ENCODE measurements at regions not wholly inside any gene's neighbourhood (a gene's known extent, or its start where the extent isn't known, plus 50 kb on each side); places are given as distances from the start of the nearest gene placed in this dataset.

DNA sequence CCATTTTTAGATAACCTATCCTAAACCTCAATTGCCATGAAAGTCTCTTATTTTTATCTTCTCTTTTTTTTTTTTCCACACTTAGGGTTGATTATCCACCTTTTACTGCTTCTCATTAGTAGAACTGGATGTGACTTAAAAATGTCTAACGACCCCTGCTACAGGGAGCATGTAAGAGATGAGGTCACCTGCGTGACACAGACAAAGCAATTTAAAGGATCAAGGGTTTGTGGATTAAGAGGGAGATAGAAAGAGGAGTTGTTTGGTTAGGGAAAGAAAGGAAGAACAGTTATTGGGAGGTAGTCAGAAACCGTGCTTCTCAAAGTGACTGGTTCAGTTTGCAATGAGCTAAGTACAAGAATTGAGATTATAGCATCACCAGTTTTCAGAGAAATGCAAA, 239.1 kb downstream of the ALX1 start:
- intact Hi-C loops (cut with DNase I; ENCODE audit: low total_unique reads): no loop called here
- no peaks in the 10 kb centered on the region for H3K36me3 ChIP-seq
- H3K4me1 ChIP-seq: no peaks in the 10 kb centered on the region
- DNase-seq: no peak
- no peak for TF ChIP-seq POLR2A (IDR thresholded peaks at IDR 0.05)
- TF ChIP-seq, protein P1, sequence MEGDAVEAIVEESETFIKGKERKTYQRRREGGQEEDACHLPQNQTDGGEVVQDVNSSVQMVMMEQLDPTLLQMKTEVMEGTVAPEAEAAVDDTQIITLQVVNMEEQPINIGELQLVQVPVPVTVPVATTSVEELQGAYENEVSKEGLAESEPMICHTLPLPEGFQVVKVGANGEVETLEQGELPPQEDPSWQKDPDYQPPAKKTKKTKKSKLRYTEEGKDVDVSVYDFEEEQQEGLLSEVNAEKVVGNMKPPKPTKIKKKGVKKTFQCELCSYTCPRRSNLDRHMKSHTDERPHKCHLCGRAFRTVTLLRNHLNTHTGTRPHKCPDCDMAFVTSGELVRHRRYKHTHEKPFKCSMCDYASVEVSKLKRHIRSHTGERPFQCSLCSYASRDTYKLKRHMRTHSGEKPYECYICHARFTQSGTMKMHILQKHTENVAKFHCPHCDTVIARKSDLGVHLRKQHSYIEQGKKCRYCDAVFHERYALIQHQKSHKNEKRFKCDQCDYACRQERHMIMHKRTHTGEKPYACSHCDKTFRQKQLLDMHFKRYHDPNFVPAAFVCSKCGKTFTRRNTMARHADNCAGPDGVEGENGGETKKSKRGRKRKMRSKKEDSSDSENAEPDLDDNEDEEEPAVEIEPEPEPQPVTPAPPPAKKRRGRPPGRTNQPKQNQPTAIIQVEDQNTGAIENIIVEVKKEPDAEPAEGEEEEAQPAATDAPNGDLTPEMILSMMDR (IDR thresholded peaks at IDR 0.05): no peak
- no peak overlapping the region for H3K27ac ChIP-seq
- no peaks in the 10 kb centered on the region for H3K27me3 ChIP-seq
- H3K4me3 ChIP-seq: no peak overlapping the region
- no peaks in the 10 kb centered on the region for H3K9me3 ChIP-seq

DNA sequence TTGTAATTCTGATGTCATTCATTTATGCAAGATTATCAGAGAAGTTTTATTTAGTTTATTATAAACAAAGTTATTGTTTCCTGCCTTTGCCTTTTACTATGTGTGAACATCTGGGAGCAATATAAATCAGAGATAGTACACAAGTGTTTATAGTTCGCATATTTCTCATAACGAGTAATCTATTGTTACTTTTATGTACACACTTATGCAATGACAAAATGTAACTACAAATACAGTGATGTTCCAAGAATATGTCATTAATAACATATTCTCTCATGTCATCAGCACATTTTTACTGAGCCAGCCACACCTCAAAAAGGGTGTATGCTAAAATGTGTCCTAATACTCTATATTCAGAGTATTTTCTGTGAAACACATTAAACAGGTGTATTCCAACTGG, 243.2 kb downstream of the ALX1 start:
- Histone ChIP-seq H3K27ac (no peak overlapping the region), H3K4me3 (no peak overlapping the region), H3K9me3 (no peaks in the 10 kb centered on the region), H3K36me3 (no peaks in the 10 kb centered on the region), H3K4me1 (no peaks in the 10 kb centered on the region), H3K27me3 (no peaks in the 10 kb centered on the region)
- DNase-seq: no peak
- TF ChIP-seq POLR2A (IDR thresholded peaks at IDR 0.05): no peak
- TF ChIP-seq, protein P1 (IDR thresholded peaks at IDR 0.05): no peak
- intact Hi-C loops (cut with DNase I; ENCODE audit: low total_unique reads): no loop called here

DNA sequence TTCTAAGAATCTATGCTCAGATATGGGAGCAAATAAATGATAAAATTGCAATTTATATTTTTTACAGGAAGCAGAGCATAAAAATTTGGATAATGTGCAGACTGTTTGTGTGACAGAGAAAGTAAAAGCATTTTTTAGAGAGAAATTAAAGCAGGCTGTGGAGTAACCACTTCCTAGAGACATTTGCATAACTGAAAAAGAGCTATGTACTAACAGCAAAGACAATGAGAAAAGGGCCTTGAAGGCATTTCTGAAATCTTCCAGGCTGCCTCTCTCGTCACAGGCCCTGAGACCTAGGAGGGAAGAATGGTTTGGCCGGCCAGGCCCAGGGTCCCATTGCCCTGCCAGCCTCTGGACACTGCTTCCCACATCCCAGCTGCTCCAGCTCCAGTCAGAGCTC, 247.2 kb downstream of the ALX1 start:
- Histone ChIP-seq H3K4me3 (no peak overlapping the region), H3K9me3 (no peaks in the 10 kb centered on the region), H3K4me1 (no peaks in the 10 kb centered on the region), H3K27ac (no peak overlapping the region), H3K27me3 (no peaks in the 10 kb centered on the region), H3K36me3 (no peaks in the 10 kb centered on the region)
- no peak for TF ChIP-seq POLR2A (IDR thresholded peaks at IDR 0.05)
- TF ChIP-seq, protein P1 (IDR thresholded peaks at IDR 0.05): no peak
- intact Hi-C loops (cut with DNase I; ENCODE audit: low total_unique reads): no loop called here
- DNase-seq: no peak

DNA sequence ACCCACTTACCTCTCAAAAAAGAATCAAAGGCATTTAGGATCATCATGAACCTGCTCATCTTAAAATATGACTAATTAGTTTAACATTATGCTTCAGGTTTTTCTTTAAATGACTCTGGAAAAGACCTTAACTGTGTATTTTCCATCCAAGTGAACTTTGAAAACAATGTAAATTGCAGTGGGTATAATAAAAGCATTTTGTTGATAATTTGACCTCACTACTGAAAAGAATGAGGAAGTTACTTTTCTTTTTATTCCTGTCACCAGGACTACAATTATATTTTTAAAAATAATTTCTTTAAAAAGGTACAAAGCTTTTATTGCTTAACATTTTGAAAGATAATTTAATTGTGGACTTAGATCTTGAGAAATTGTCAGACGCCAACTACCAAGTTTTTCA, 249.9 kb downstream of the ALX1 start:
- H3K27ac ChIP-seq: no peak overlapping the region
- no peaks in the 10 kb centered on the region for H3K9me3 ChIP-seq
- no peak for TF ChIP-seq POLR2A (IDR thresholded peaks at IDR 0.05)
- TF ChIP-seq, protein P1 (IDR thresholded peaks at IDR 0.05): no peak
- H3K36me3 ChIP-seq: no peaks in the 10 kb centered on the region
- H3K4me1 ChIP-seq: no peaks in the 10 kb centered on the region
- H3K4me3 ChIP-seq: no peak overlapping the region
- intact Hi-C loops (cut with DNase I; ENCODE audit: low total_unique reads): no loop called here
- no peak for DNase-seq
- H3K27me3 ChIP-seq: no peaks in the 10 kb centered on the region

DNA sequence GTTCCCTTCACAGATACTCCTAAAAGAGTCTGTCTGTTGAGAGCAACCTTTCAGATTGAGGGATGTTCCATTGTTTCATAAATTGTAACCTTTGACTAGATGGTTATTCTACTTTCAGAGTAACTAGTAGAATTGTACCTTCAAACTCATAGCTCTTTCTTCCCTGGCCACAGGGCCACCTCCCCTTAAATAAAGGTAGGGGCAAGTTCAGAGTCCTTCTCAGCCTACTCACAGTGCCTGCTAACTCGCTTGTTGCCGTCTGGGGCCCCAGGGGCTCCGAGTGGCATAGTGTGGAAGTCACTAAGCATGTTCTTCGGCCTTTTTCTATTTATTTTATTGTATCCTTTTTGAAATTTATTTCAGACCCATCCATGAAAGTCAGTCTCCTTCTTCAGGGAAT, 250.4 kb downstream of the ALX1 start:
- H3K36me3 ChIP-seq: no peaks in the 10 kb centered on the region
- H3K9me3 ChIP-seq: no peaks in the 10 kb centered on the region
- no peaks in the 10 kb centered on the region for H3K27me3 ChIP-seq
- H3K4me3 ChIP-seq: no peak overlapping the region
- no peak overlapping the region for H3K27ac ChIP-seq
- TF ChIP-seq, protein P1 (IDR thresholded peaks at IDR 0.05): no peak
- no peak for TF ChIP-seq POLR2A (IDR thresholded peaks at IDR 0.05)
- no peaks in the 10 kb centered on the region for H3K4me1 ChIP-seq
- DNase-seq: no peak
- intact Hi-C loops (cut with DNase I; ENCODE audit: low total_unique reads): no loop called here
